GM06990 (cell line): ENCODE measurements at regions not wholly inside any gene's neighbourhood (a gene's known extent, or its start where the extent isn't known, plus 50 kb on each side); places are given as distances from the start of the nearest gene placed in this dataset.

ENCODE experiments used
- DNase-seq: peaks from one replicate; pipeline ENCODE4 v3.0.0-alpha.2; 2011; ENCODE audit not compliant: insufficient read length; ENCODE audit errors: extremely low read depth
- H3K27me3 ChIP-seq: replicated peaks from 2 replicates; pipeline ENCODE4 v1.6.0; 2011; ENCODE audit warnings: low read length; ENCODE audit not compliant: control insufficient read depth, insufficient read depth
- H3K36me3 ChIP-seq: 2 replicates; pipeline ENCODE4 v1.5.1; 2011; ENCODE audit warnings: low read length; ENCODE audit not compliant: control insufficient read depth, insufficient read depth
- H3K4me3 ChIP-seq: replicated peaks from 2 replicates; pipeline ENCODE4 v1.5.1; 2011; ENCODE audit warnings: low read depth, mild to moderate bottlenecking, control low read depth, low read length
- CTCF ChIP-seq: IDR thresholded peaks from 2 replicates; pipeline ENCODE4 v1.5.1; 2011; ENCODE audit warnings: low read length, control low read depth, mild to moderate bottlenecking, inconsistent platforms; ENCODE audit not compliant: insufficient read depth, poor library complexity, severe bottlenecking

- DNase-seq = no peak
- no peak for TF ChIP-seq CTCF
- Histone ChIP-seq H3K4me3 (no peak overlapping the region), H3K27me3 (no peaks in the 10 kb centered on the region), H3K36me3 (no peaks in the 10 kb centered on the region)
Observed at GRCh38 chr4:135744928-135745327, 1543.3 kb upstream of the PABPC4L start.

GRCh38 chr4:135741583-135741982, 1540.0 kb upstream of the PABPC4L start:
- Histone ChIP-seq H3K36me3 (no peaks in the 10 kb centered on the region), H3K27me3 (no peaks in the 10 kb centered on the region), H3K4me3 (no peak overlapping the region)
- DNase-seq = no peak
- no peak for TF ChIP-seq CTCF

GRCh38 chr4:135739354-135739753, 1537.8 kb upstream of the PABPC4L start:
- no peak for DNase-seq
- Histone ChIP-seq H3K4me3 (no peak overlapping the region), H3K27me3 (no peaks in the 10 kb centered on the region)

GRCh38 chr4:135735512-135735911, 1533.9 kb upstream of the PABPC4L start:
- no peak for DNase-seq
- Histone ChIP-seq H3K36me3 (no peaks in the 10 kb centered on the region), H3K4me3 (no peak overlapping the region), H3K27me3 (no peaks in the 10 kb centered on the region)
- no peak for TF ChIP-seq CTCF

More at GRCh38 chr4:135739354-135739753, 1537.8 kb upstream of the PABPC4L start:
- TF ChIP-seq CTCF = no peak
- no peaks in the 10 kb centered on the region for H3K36me3 ChIP-seq

GRCh38 chr4:135732448-135732847, 1530.9 kb upstream of the PABPC4L start:
- TF ChIP-seq CTCF = no peak
- no peak for DNase-seq
- H3K36me3 ChIP-seq = no peaks in the 10 kb centered on the region
- no peaks in the 10 kb centered on the region for H3K27me3 ChIP-seq
- no peak overlapping the region for H3K4me3 ChIP-seq

- Histone ChIP-seq H3K36me3 (no peaks in the 10 kb centered on the region), H3K4me3 (no peak overlapping the region), H3K27me3 (no peaks in the 10 kb centered on the region)
- TF ChIP-seq CTCF = no peak
- DNase-seq = no peak
Observed at GRCh38 chr4:135731682-135732081, 1530.1 kb upstream of the PABPC4L start.
